ENCODE measurements at regions not wholly inside any gene's neighbourhood (a gene's known extent, or its start where the extent isn't known, plus 50 kb on each side); places are given as distances from the start of the nearest gene placed in this dataset.

- Mint-ChIP-seq H3K36me3 (peaks cover 0 to 3% of the 10 kb centered on the region in 2 donors), H3K9me3 (peaks cover 0 to 2% (median 0%) of the 10 kb centered on the region in 7 donors), H3K4me3 (no peak overlapping the region), H3K4me1 (peaks cover 26% of the 10 kb centered on the region), H3K27ac (peak overlapping the region in 3 of 7 donors; percentile 0 to 52 (median 15)), H3K27me3 (ENCODE audit: low read depth in 3 of 3) (peaks cover 0 to 3% (median 2%) of the 10 kb centered on the region in 3 donors)
- H3K4me1 ChIP-seq (ENCODE audit: control insufficient read depth in 1 of 2, insufficient read depth in 2 of 2, low read length in 2 of 2): peaks cover 22 to 26% of the 10 kb centered on the region in 2 donors
- no peaks in the 10 kb centered on the region for H3K36me3 ChIP-seq (replicated peaks in 1 of 2; ENCODE audit: control insufficient read depth in 1 of 2, insufficient read depth in 2 of 2, low read length in 2 of 2)
- H2AFZ ChIP-seq (ENCODE audit: insufficient read depth, low read depth, low read length, poor library complexity, severe bottlenecking): no peak overlapping the region
- no peak for DNase-seq
- no peak overlapping the region for H3K4me2 ChIP-seq (replicated peaks; ENCODE audit: extremely low read depth, low read length, poor library complexity, severe bottlenecking)
- H3K27me3 ChIP-seq (ENCODE audit: control insufficient read depth in 2 of 2, insufficient read depth in 2 of 2, low read length in 2 of 2): no peaks in the 10 kb centered on the region
- H3K27ac ChIP-seq (ENCODE audit: low read depth in 1 of 2, low read length in 2 of 2): no peak overlapping the region
- no peak for TF ChIP-seq CTCF (IDR thresholded peaks at IDR 0.05)
- WGBS (ENCODE audit: insufficient coverage): 80% methylated on average over 1 of the region's 3 CpGs
- H4K20me1 ChIP-seq (ENCODE audit: insufficient read depth, low read length): no peaks in the 10 kb centered on the region
- H3K4me3 ChIP-seq (replicated peaks in 1 of 3; ENCODE audit: low read depth in 2 of 3, low read length in 3 of 3): no peak overlapping the region
- H3K79me2 ChIP-seq (ENCODE audit: insufficient read depth, low read length): no peaks in the 10 kb centered on the region
- no peak overlapping the region for H3K9ac ChIP-seq (ENCODE audit: insufficient read depth, low read length, poor library complexity, severe bottlenecking)
- H3K9me3 ChIP-seq (replicated peaks in 1 of 2; ENCODE audit: control insufficient read depth in 1 of 2, insufficient read depth in 1 of 2, low read length in 2 of 2): no peaks in the 10 kb centered on the region
- intact Hi-C loops (cut with micrococcal nuclease): no loop called here
Measured at GRCh38 chr1:243962541-243962940, 88.5 kb upstream of the ZBTB18 start.

GRCh38 chr1:243959998-243960397 lies 91.1 kb upstream of the ZBTB18 start:
- WGBS (ENCODE audit: insufficient coverage): 73% methylated on average over 1 of the region's 2 CpGs
- intact Hi-C loops (cut with micrococcal nuclease): no loop called here
- H4K20me1 ChIP-seq (ENCODE audit: insufficient read depth, low read length): no peaks in the 10 kb centered on the region
- H3K27ac ChIP-seq (ENCODE audit: low read depth in 1 of 2, low read length in 2 of 2): no peak overlapping the region
- Mint-ChIP-seq H3K27me3 (ENCODE audit: low read depth in 3 of 3) (peaks cover 1 to 5% (median 2%) of the 10 kb centered on the region in 3 donors), H3K4me1 (peaks cover 23% of the 10 kb centered on the region), H3K36me3 (peaks cover 0 to 3% of the 10 kb centered on the region in 2 donors), H3K27ac (no peak overlapping the region), H3K9me3 (peaks cover 0 to 2% (median 0%) of the 10 kb centered on the region in 7 donors), H3K4me3 (no peak overlapping the region)
- no peaks in the 10 kb centered on the region for H3K9me3 ChIP-seq (replicated peaks in 1 of 2; ENCODE audit: control insufficient read depth in 1 of 2, insufficient read depth in 1 of 2, low read length in 2 of 2)
- no peaks in the 10 kb centered on the region for H3K36me3 ChIP-seq (replicated peaks in 1 of 2; ENCODE audit: control insufficient read depth in 1 of 2, insufficient read depth in 2 of 2, low read length in 2 of 2)
- no peak overlapping the region for H3K4me2 ChIP-seq (replicated peaks; ENCODE audit: extremely low read depth, low read length, poor library complexity, severe bottlenecking)
- no peak overlapping the region for H3K9ac ChIP-seq (ENCODE audit: insufficient read depth, low read length, poor library complexity, severe bottlenecking)
- H3K4me3 ChIP-seq (replicated peaks in 1 of 3; ENCODE audit: low read depth in 2 of 3, low read length in 3 of 3): no peak overlapping the region
- no peak for TF ChIP-seq CTCF (IDR thresholded peaks at IDR 0.05)
- peaks cover 0 to 2% of the 10 kb centered on the region in 2 donors for H3K27me3 ChIP-seq (ENCODE audit: control insufficient read depth in 2 of 2, insufficient read depth in 2 of 2, low read length in 2 of 2)
- H2AFZ ChIP-seq (ENCODE audit: insufficient read depth, low read depth, low read length, poor library complexity, severe bottlenecking): no peak overlapping the region
- no peaks in the 10 kb centered on the region for H3K79me2 ChIP-seq (ENCODE audit: insufficient read depth, low read length)
- no peak for DNase-seq
- H3K4me1 ChIP-seq (ENCODE audit: control insufficient read depth in 1 of 2, insufficient read depth in 2 of 2, low read length in 2 of 2): peaks cover 19 to 23% of the 10 kb centered on the region in 2 donors

Data from CD14-positive monocyte (primary cell).